GM19240 (cell line): ENCODE measurements at regions not wholly inside any gene's neighbourhood (a gene's known extent, or its start where the extent isn't known, plus 50 kb on each side); places are given as distances from the start of the nearest gene placed in this dataset.
"Not testable (repeated sequence)": the region's sequence is repeated elsewhere in the genome, so short reads cannot be mapped to it uniquely, and the experiment has no call there.

Experiments
- DNase-seq: peaks from one replicate; pipeline ENCODE4 v3.0.0; 2011; ENCODE audit warnings: low spot score; ENCODE audit not compliant: insufficient read length

- no peak for DNase-seq
Observed at GRCh38 chr7:52163311-52163710, 846.7 kb upstream of the COBL start.

GRCh38 chr7:52161483-52161882 is 844.9 kb upstream of the COBL start:
- DNase-seq: no peak

- DNase-seq: not testable (repeated sequence)
Observed at GRCh38 chr7:52159421-52159820, 842.8 kb upstream of the COBL start.

- no peak for DNase-seq
Observed at GRCh38 chr7:52154382-52154781, 837.8 kb upstream of the COBL start.

- no peak for DNase-seq
Observed at GRCh38 chr7:52151559-52151958, 835.0 kb upstream of the COBL start.

- no peak for DNase-seq
Observed at GRCh38 chr7:52150952-52151351, 834.3 kb upstream of the COBL start.

- no peak for DNase-seq
Observed at GRCh38 chr7:52146871-52147634, 830.4 kb upstream of the COBL start.

- DNase-seq: no peak
Observed at GRCh38 chr7:52143219-52143618, 826.6 kb upstream of the COBL start.

- no peak for DNase-seq
Observed at GRCh38 chr7:52140851-52141250, 824.2 kb upstream of the COBL start.

GRCh38 chr7:52135403-52135802 is 818.8 kb upstream of the COBL start:
- DNase-seq: no peak

GRCh38 chr7:52129278-52129677 is 812.7 kb upstream of the COBL start:
- no peak for DNase-seq

- DNase-seq: no peak
Observed at GRCh38 chr7:52120912-52121311, 804.3 kb upstream of the COBL start.

- DNase-seq: no peak
Observed at GRCh38 chr7:52119537-52119936, 802.9 kb upstream of the COBL start.

GRCh38 chr7:52114509-52114908 is 797.9 kb upstream of the COBL start:
- no peak for DNase-seq

GRCh38 chr7:52114056-52114455 is 797.4 kb upstream of the COBL start:
- no peak for DNase-seq

- no peak for DNase-seq
Observed at GRCh38 chr7:52107355-52107754, 790.7 kb upstream of the COBL start.

GRCh38 chr7:52095861-52096260 is 779.3 kb upstream of the COBL start:
- no peak for DNase-seq

- no peak for DNase-seq
Observed at GRCh38 chr7:52091996-52092395, 775.4 kb upstream of the COBL start.

- DNase-seq: no peak
Observed at GRCh38 chr7:52091101-52091500, 774.5 kb upstream of the COBL start.

GRCh38 chr7:52088008-52088901 is 771.6 kb upstream of the COBL start:
- DNase-seq: no peak

GRCh38 chr7:52085610-52086009 is 769.0 kb upstream of the COBL start:
- no peak for DNase-seq

- DNase-seq: no peak
Observed at GRCh38 chr7:52080493-52080892, 763.9 kb upstream of the COBL start.

GRCh38 chr7:52079726-52080125 is 763.1 kb upstream of the COBL start:
- DNase-seq: no peak
